DMS153 treated with DMSO at 0.1 percent for 48 hours (cell line): ENCODE measurements at regions not wholly inside any gene's neighbourhood (a gene's known extent, or its start where the extent isn't known, plus 50 kb on each side); places are given as distances from the start of the nearest gene placed in this dataset.

Source experiments
- DNase-seq: peaks from one replicate; lab custom pipeline; 2025; ENCODE audit not compliant: unreplicated experiment; lab: John Stamatoyannopoulos, UW

- no peak for DNase-seq
Observed at GRCh38 chr6:155521719-155522118, 66.1 kb upstream of the NOX3 start.

GRCh38 chr6:155520078-155520477 is 64.4 kb upstream of the NOX3 start:
- no peak for DNase-seq

- DNase-seq = no peak
Observed at GRCh38 chr6:155519176-155519738, 63.6 kb upstream of the NOX3 start.

GRCh38 chr6:155517294-155517693 is 61.7 kb upstream of the NOX3 start:
- no peak for DNase-seq

- no peak for DNase-seq
Observed at GRCh38 chr6:155510879-155511278, 55.2 kb upstream of the NOX3 start.

GRCh38 chr6:155509743-155510475 is 54.3 kb upstream of the NOX3 start:
- no peak for DNase-seq

- no peak for DNase-seq
Observed at GRCh38 chr6:155505608-155505989, 50.0 kb upstream of the NOX3 start.
